ENCODE measurements at regions not wholly inside any gene's neighbourhood (a gene's known extent, or its start where the extent isn't known, plus 50 kb on each side); places are given as distances from the start of the nearest gene placed in this dataset.

GRCh38 chr3:166453478-166453877, 616.3 kb upstream of the BCHE start:
- Histone ChIP-seq H3K36me3 (no peaks in the 10 kb centered on the region), H3K27ac (replicated peaks) (no peak overlapping the region), H3K4me3 (no peak overlapping the region), H3K9me3 (replicated peaks) (no peaks in the 10 kb centered on the region), H3K4me1 (no peaks in the 10 kb centered on the region), H3K27me3 (ENCODE audit: low read depth) (no peaks in the 10 kb centered on the region)
- TF ChIP-seq, protein P1, sequence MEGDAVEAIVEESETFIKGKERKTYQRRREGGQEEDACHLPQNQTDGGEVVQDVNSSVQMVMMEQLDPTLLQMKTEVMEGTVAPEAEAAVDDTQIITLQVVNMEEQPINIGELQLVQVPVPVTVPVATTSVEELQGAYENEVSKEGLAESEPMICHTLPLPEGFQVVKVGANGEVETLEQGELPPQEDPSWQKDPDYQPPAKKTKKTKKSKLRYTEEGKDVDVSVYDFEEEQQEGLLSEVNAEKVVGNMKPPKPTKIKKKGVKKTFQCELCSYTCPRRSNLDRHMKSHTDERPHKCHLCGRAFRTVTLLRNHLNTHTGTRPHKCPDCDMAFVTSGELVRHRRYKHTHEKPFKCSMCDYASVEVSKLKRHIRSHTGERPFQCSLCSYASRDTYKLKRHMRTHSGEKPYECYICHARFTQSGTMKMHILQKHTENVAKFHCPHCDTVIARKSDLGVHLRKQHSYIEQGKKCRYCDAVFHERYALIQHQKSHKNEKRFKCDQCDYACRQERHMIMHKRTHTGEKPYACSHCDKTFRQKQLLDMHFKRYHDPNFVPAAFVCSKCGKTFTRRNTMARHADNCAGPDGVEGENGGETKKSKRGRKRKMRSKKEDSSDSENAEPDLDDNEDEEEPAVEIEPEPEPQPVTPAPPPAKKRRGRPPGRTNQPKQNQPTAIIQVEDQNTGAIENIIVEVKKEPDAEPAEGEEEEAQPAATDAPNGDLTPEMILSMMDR (IDR thresholded peaks at IDR 0.05; ENCODE audit: borderline replicate concordance): no peak
- no peak for DNase-seq
- intact Hi-C loops (cut with micrococcal nuclease): no loop called here

GRCh38 chr3:166451997-166452396, 614.8 kb upstream of the BCHE start:
- no peak overlapping the region for H3K4me3 ChIP-seq
- TF ChIP-seq, protein P1 (IDR thresholded peaks at IDR 0.05; ENCODE audit: borderline replicate concordance): no peak
- H3K27ac ChIP-seq (replicated peaks): no peak overlapping the region
- intact Hi-C loops (cut with micrococcal nuclease): no loop called here
- DNase-seq: no peak
- no peaks in the 10 kb centered on the region for H3K4me1 ChIP-seq
- H3K36me3 ChIP-seq: no peaks in the 10 kb centered on the region
- no peaks in the 10 kb centered on the region for H3K9me3 ChIP-seq (replicated peaks)
- H3K27me3 ChIP-seq (ENCODE audit: low read depth): no peaks in the 10 kb centered on the region

DNA sequence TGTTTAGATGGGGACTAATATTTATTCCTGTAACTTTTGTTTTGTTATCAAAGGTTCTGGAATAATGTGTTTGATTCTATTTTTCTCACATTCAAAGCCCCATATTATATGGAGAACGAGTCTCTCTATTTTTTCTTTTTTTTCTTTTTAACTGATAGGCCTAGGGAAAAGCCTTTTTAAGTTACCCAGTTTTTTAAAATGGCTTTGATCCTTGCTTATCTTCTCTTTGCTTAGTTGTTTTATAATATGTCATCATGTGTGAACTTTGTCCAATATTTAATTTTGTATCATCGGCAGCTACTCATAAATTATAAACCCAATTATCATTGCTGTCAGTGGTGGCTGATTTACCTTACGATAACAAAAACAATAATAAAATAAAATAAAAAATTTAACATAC, 610.3 kb upstream of the BCHE start:
- Histone ChIP-seq H3K4me1 (no peaks in the 10 kb centered on the region), H3K27ac (replicated peaks) (no peak overlapping the region), H3K36me3 (no peaks in the 10 kb centered on the region), H3K9me3 (replicated peaks) (no peaks in the 10 kb centered on the region), H3K27me3 (ENCODE audit: low read depth) (no peaks in the 10 kb centered on the region), H3K4me3 (no peak overlapping the region)
- TF ChIP-seq, protein P1 (IDR thresholded peaks at IDR 0.05; ENCODE audit: borderline replicate concordance): no peak
- DNase-seq: no peak
- intact Hi-C loops (cut with micrococcal nuclease): no loop called here

GRCh38 chr3:166446986-166447385, 609.8 kb upstream of the BCHE start:
- no peaks in the 10 kb centered on the region for H3K36me3 ChIP-seq
- no peaks in the 10 kb centered on the region for H3K27me3 ChIP-seq (ENCODE audit: low read depth)
- TF ChIP-seq, protein P1 (IDR thresholded peaks at IDR 0.05; ENCODE audit: borderline replicate concordance): no peak
- H3K27ac ChIP-seq (replicated peaks): no peak overlapping the region
- intact Hi-C loops (cut with micrococcal nuclease): no loop called here
- H3K4me1 ChIP-seq: no peaks in the 10 kb centered on the region
- no peak for DNase-seq
- H3K9me3 ChIP-seq (replicated peaks): no peaks in the 10 kb centered on the region
- H3K4me3 ChIP-seq: no peak overlapping the region

DNA sequence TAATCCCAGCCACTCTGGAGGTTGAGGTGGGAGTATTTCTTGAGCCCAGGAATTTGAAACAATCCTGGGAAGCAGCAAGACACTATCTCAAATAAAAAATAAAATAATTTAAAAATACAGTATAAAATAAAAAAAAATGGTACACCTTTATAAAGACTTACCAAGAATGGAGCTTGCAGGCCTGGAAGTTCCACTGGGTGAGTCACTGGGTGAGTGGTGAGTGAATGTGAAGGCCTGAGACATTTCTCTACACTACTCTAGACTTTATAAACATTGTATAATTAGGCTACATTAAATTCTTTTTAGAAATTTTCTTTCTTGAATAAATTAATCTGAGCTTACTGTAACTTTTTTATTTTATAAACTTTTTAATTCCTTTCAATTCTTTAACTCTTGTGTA, 609.1 kb upstream of the BCHE start:
- Histone ChIP-seq H3K36me3 (no peaks in the 10 kb centered on the region), H3K9me3 (replicated peaks) (no peaks in the 10 kb centered on the region), H3K27me3 (ENCODE audit: low read depth) (no peaks in the 10 kb centered on the region), H3K27ac (replicated peaks) (no peak overlapping the region), H3K4me3 (no peak overlapping the region), H3K4me1 (no peaks in the 10 kb centered on the region)
- TF ChIP-seq, protein P1 (IDR thresholded peaks at IDR 0.05; ENCODE audit: borderline replicate concordance): no peak
- DNase-seq: no peak
- intact Hi-C loops (cut with micrococcal nuclease): no loop called here

GRCh38 chr3:166445865-166446264, 608.6 kb upstream of the BCHE start:
- H3K9me3 ChIP-seq (replicated peaks): no peaks in the 10 kb centered on the region
- intact Hi-C loops (cut with micrococcal nuclease): no loop called here
- no peaks in the 10 kb centered on the region for H3K27me3 ChIP-seq (ENCODE audit: low read depth)
- TF ChIP-seq, protein P1 (IDR thresholded peaks at IDR 0.05; ENCODE audit: borderline replicate concordance): no peak
- no peak overlapping the region for H3K4me3 ChIP-seq
- no peaks in the 10 kb centered on the region for H3K36me3 ChIP-seq
- no peaks in the 10 kb centered on the region for H3K4me1 ChIP-seq
- no peak overlapping the region for H3K27ac ChIP-seq (replicated peaks)
- no peak for DNase-seq

Measured in left ventricle myocardium inferior (tissue), 1 donor.